GM12892 (cell line): ENCODE measurements at regions not wholly inside any gene's neighbourhood (a gene's known extent, or its start where the extent isn't known, plus 50 kb on each side); places are given as distances from the start of the nearest gene placed in this dataset.

Experiments
- POLR2A ChIP-seq: IDR thresholded peaks from 2 replicates; pipeline ENCODE4 v1.6.1; 2011; ENCODE audit warnings: low read depth, low read length, control low read depth
- TAF1 ChIP-seq: IDR thresholded peaks from 2 replicates; pipeline ENCODE4 v1.6.1; 2011; ENCODE audit warnings: low read depth, mild to moderate bottlenecking, control low read depth, low read length, borderline replicate concordance

GRCh38 chr18:2035056-2035455 lies 536.2 kb downstream of the METTL4 start:
- no peak for TF ChIP-seq TAF1
- no peak for TF ChIP-seq POLR2A
